Activated CD8-positive, alpha-beta memory T cell treated with anti-CD3 and anti-CD28 coated beads, Interleukin-2, amount 10 ng/mL, durations not matched to agents 7 days and 5 days (primary cell): ENCODE measurements at regions not wholly inside any gene's neighbourhood (a gene's known extent, or its start where the extent isn't known, plus 50 kb on each side); places are given as distances from the start of the nearest gene placed in this dataset.

ENCODE experiments used
- ATAC-seq: fragments of 150-1000 bp; cut with Tn5 transposase; one replicate; pipeline ENCODE4 v1.10.0; 2021; ENCODE audit warnings: moderate library complexity
- CTCF ChIA-PET: fragments of 350-600 bp; sonication (Branson Sonifier 250); formaldehyde crosslinking; loops from one replicate; lab custom pipeline; 2021; ENCODE audit warnings: antibody characterized with exemption; lab: Charles Lee
- DNase-seq: peaks from one replicate; pipeline ENCODE4 v3.0.0-alpha.2; 2020
- H3K27ac Mint-ChIP-seq: one replicate; pipeline ENCODE4 v1.8.0; 2021; ENCODE audit warnings: mild to moderate bottlenecking, mixed read lengths
- H3K27me3 Mint-ChIP-seq: one replicate; pipeline ENCODE4 v1.8.0; 2021; ENCODE audit warnings: mixed read lengths
- H3K36me3 Mint-ChIP-seq: one replicate; pipeline ENCODE4 v1.8.0; 2021; ENCODE audit warnings: mild to moderate bottlenecking, mixed read lengths
- H3K4me1 Mint-ChIP-seq: one replicate; pipeline ENCODE4 v1.8.0; 2021; ENCODE audit warnings: mixed read lengths
- H3K4me3 Mint-ChIP-seq: one replicate; pipeline ENCODE4 v1.8.0; 2021; ENCODE audit warnings: mild to moderate bottlenecking, moderate library complexity, mixed read lengths
- H3K9me3 Mint-ChIP-seq: one replicate; pipeline ENCODE4 v1.8.0; 2022; ENCODE audit warnings: low read depth, mixed read lengths

DNA sequence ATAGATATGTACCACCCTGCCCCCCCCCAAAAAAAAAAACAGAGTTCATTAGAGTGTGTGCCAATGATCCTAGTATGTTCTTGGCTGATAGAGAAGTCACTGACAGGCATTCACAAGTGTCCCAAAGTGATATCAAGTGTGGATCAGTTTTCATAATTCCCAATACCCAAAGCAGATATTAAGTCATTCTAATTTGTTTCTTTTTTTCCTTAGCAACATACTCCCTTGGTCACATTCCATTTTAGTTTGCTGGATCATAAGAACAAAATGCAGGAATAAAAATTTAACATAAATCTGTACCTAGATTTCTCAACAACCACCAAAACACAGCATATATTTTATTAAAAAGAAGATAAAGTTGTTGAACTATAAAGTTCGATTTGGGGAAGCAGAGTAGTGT lies 129.8 kb upstream of the PALMD start:
- ATAC-seq (no peak), DNase-seq (no peak)
- Mint-ChIP-seq H3K4me1 (no peaks in the 10 kb centered on the region), H3K27ac (no peak overlapping the region), H3K36me3 (no peaks in the 10 kb centered on the region), H3K4me3 (no peak overlapping the region), H3K27me3 (peaks cover 5% of the 10 kb centered on the region), H3K9me3 (no peaks in the 10 kb centered on the region)
- CTCF ChIA-PET, result no interaction called here

DNA sequence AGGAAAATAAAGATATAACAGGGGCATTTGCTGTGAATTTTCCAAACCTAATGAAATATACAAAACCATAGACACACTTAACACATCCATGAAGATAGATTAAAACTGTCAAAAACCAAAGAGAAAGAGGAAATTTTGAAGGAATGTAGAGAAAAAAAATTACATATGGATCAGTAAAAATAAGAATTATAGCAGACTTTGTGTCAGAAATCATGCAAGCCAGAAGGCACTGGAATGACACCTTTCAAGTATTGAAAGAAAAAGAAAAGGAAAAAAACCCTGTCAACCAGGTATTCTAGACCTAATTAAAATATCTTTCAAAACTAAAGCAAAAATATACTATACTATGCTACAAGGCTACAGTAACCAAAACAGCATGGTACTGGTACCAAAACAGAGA lies 125.8 kb upstream of the PALMD start:
- ATAC-seq (no peak), DNase-seq (no peak)
- Mint-ChIP-seq H3K9me3 (no peaks in the 10 kb centered on the region), H3K4me1 (no peaks in the 10 kb centered on the region), H3K4me3 (no peak overlapping the region), H3K27me3 (peaks cover 7% of the 10 kb centered on the region), H3K27ac (no peak overlapping the region), H3K36me3 (no peaks in the 10 kb centered on the region)
- CTCF ChIA-PET, result no interaction called here

DNA sequence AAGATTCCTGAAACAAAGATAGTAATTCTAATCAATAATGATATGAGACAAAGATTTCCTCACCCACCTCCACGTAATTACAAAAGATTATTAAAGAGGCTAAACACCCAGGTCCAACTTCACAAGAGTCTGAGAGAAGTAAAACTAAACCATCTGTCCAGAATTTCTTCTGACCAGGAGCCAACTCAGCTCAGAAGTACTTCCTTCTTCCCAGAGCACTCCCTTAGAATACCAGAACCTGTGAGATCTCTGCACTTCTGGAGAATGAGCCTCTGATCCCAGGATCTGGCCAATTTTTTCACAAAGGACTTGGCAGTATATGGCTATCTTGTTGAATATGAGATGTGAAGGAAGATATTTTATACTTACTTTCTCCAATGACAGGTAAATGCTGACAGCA lies 120.6 kb upstream of the PALMD start:
- H3K27ac Mint-ChIP-seq, result no peak overlapping the region
- H3K27me3 Mint-ChIP-seq, result peaks cover 7% of the 10 kb centered on the region
- H3K4me1 Mint-ChIP-seq, result no peaks in the 10 kb centered on the region
- ATAC-seq (no peak), DNase-seq (no peak)
- H3K9me3 Mint-ChIP-seq, result no peaks in the 10 kb centered on the region
- no peak overlapping the region for H3K4me3 Mint-ChIP-seq
- CTCF ChIA-PET, result no interaction called here
- H3K36me3 Mint-ChIP-seq, result no peaks in the 10 kb centered on the region

DNA sequence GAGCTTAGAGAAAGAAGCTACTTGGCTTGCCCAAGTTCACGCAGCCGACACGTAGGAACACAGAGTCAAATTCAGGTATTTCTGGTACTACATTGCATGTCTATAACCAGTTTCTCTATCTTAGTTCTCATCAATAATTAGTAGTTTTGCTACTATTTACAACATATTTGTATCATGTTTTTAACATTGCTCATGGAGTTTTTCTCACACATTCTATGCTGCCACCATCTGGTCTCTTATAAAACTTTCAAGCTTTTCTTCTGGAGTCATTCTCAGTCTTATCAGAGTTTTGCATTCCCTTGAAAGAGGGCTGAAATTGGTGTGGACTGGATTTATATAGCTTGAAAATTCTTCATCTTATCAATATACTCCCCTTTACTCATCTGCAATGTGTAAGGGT lies 118.8 kb upstream of the PALMD start:
- ATAC-seq (no peak), DNase-seq (no peak)
- Mint-ChIP-seq H3K27me3 (peaks cover 11% of the 10 kb centered on the region), H3K27ac (no peak overlapping the region), H3K36me3 (no peaks in the 10 kb centered on the region), H3K9me3 (no peaks in the 10 kb centered on the region), H3K4me3 (no peak overlapping the region), H3K4me1 (no peaks in the 10 kb centered on the region)
- CTCF ChIA-PET, result interaction anchor here (1.2 kb wide), 1 partner anchor 21 kb away, joined by 3 read pairs; no protein-coding TSS in a partner anchor

DNA sequence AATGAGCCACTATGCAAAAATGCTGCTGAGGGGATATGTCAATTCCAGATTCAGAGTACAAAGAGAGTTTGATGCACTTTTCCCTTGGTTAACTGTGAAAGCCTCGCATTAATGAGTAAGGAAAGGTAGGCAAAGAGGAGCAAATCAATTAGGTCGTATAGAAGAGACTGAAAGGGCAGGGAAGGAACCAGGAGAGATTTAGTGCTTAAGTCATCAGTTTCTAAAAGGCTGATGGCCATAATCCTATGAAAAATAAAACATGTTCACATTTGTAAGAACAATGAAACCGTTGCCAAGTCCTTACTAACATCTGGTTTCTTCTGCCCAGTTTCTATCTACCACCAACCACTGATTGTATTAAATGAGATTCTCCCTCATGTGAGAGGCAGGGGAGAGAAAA lies 118.4 kb upstream of the PALMD start:
- peaks cover 15% of the 10 kb centered on the region for H3K27me3 Mint-ChIP-seq
- no peak overlapping the region for H3K4me3 Mint-ChIP-seq
- no peaks in the 10 kb centered on the region for H3K9me3 Mint-ChIP-seq
- H3K4me1 Mint-ChIP-seq, result no peaks in the 10 kb centered on the region
- ATAC-seq, result no peak
- CTCF ChIA-PET, result interaction anchor here (1.2 kb wide), 1 partner anchor 21 kb away, joined by 3 read pairs; no protein-coding TSS in a partner anchor
- DNase-seq, result no peak
- H3K36me3 Mint-ChIP-seq, result no peaks in the 10 kb centered on the region
- no peak overlapping the region for H3K27ac Mint-ChIP-seq

DNA sequence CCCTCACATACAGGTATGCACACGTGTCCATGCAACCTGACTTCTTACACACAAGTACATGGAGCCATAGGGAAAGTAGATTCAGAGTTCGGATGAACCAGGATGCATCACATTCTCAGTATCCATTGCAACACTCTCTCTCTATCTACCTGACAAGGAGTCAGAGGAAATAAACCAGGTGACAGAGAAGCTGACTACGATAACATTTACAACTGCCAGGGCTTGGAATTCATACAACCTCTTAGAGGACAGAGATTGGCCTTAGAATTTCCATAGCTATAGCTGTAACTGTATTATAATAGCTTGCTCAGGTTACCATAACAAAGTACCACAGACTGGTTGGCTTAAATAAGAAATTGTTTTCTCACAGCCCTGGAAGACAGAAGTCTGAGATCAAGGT lies 116.9 kb upstream of the PALMD start:
- DNase-seq (no peak), ATAC-seq (no peak)
- Mint-ChIP-seq H3K27ac (no peak overlapping the region), H3K4me3 (no peak overlapping the region), H3K4me1 (no peaks in the 10 kb centered on the region), H3K36me3 (no peaks in the 10 kb centered on the region), H3K9me3 (no peaks in the 10 kb centered on the region), H3K27me3 (peaks cover 18% of the 10 kb centered on the region)
- CTCF ChIA-PET, result no interaction called here

DNA sequence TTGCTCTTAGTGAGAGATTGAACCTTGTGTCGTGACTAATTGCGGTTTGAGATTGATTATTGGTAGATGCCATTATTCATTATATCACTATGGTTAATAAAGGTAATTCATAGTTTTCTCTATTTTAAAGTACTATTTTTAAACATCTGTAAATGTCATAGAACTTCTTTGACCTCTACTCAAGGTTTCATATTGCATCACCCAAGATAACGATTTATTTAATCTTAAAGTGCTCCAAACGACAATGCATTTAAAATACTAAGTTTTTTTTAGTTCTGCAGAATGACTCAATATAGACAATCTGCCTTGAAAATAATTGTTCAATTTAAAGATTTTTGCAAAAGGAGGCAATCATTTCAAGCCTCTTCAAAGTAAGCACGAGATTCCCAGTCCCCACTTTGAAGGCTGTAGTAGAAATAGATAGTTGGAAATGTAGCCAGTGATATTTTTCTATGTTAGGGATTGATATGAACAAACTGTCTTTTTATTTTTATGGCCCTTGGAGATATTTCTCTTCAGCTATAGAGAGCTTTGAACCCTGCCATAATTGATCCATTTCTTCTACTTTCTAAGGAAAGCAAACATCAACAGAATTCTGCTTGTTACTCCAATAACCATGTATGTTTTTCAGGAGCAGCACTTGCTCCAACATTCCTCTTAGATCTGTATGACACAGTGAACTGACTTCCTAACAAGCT lies 114.2 kb upstream of the PALMD start:
- Mint-ChIP-seq H3K4me3 (no peak overlapping the region), H3K27ac (no peak overlapping the region), H3K9me3 (no peaks in the 10 kb centered on the region), H3K4me1 (no peaks in the 10 kb centered on the region), H3K27me3 (peaks cover 12% of the 10 kb centered on the region), H3K36me3 (no peaks in the 10 kb centered on the region)
- ATAC-seq (no peak), DNase-seq (no peak)
- CTCF ChIA-PET, result no interaction called here

DNA sequence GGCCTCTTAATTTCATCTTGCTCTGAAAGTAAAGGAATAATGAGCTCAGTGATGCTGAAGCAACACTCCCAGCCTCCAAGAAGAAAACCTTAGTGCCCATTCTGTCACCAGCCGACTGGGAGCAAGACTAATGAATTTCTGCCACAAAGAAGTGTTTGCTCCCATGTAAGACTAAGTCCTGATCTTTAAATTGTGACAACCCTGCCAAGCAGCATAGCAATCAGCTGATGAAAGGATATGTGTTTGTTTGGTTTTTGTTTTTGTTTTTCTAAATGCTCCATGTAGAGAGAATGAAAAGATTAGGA lies 113.7 kb upstream of the PALMD start:
- Mint-ChIP-seq H3K4me3 (no peak overlapping the region), H3K36me3 (no peaks in the 10 kb centered on the region), H3K4me1 (no peaks in the 10 kb centered on the region), H3K9me3 (no peaks in the 10 kb centered on the region), H3K27ac (no peak overlapping the region), H3K27me3 (peaks cover 12% of the 10 kb centered on the region)
- ATAC-seq (no peak), DNase-seq (no peak)
- CTCF ChIA-PET, result no interaction called here

DNA sequence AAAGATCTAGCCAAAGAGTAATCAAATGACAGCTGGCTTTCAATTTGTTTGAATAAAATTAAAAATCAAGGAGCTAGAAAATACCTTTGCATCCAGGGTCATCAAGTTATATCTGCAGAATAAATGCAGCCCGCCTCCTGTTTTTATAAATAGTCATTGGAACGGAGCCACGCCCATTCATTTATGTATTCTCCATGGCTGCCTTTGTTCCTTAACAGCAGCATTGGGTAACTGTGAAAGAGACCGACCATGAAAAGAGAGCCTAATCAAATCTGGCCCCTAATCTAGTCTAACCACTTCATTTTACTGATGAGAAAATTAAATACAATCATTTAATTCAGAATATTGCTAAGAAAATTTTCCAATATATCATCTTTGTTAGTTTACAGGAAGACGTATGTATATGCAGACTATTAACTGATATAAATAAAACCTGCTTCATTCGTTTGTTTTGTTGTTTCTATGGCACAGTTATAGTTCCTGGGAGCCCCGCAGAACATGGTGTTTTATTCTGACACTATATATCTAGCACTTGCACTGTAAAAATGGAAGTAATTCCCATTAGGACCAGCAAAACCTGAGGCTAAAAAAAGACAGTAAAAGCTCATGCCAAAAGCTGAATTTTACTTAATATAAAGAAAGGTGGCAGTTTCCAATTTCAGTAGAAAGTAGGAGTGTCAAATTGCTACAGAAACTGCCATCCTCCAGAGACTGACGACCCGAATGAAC lies 111.8 kb upstream of the PALMD start:
- peaks cover 18% of the 10 kb centered on the region for H3K27me3 Mint-ChIP-seq
- no peaks in the 10 kb centered on the region for H3K4me1 Mint-ChIP-seq
- no peaks in the 10 kb centered on the region for H3K9me3 Mint-ChIP-seq
- H3K27ac Mint-ChIP-seq, result no peak overlapping the region
- no peak overlapping the region for H3K4me3 Mint-ChIP-seq
- ATAC-seq, result no peak
- CTCF ChIA-PET, result no interaction called here
- H3K36me3 Mint-ChIP-seq, result no peaks in the 10 kb centered on the region
- no peak for DNase-seq

DNA sequence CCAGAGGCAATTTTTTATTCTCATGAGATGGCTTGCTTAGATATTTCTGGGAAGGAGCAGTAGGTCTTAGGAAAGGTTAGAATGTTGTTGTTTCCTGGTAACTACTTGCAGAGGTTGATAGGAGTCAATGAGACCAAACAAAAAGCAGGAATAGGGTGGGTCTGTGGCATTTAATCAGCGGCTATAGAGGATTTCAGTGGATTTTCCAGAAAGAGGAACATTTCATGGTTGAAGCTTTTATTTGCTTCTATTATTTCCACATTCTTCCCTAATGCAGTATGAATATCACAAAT lies 111.3 kb upstream of the PALMD start:
- DNase-seq (no peak), ATAC-seq (no peak)
- Mint-ChIP-seq H3K4me1 (no peaks in the 10 kb centered on the region), H3K27ac (no peak overlapping the region), H3K9me3 (no peaks in the 10 kb centered on the region), H3K27me3 (peaks cover 18% of the 10 kb centered on the region), H3K36me3 (no peaks in the 10 kb centered on the region), H3K4me3 (no peak overlapping the region)
- CTCF ChIA-PET, result no interaction called here

DNA sequence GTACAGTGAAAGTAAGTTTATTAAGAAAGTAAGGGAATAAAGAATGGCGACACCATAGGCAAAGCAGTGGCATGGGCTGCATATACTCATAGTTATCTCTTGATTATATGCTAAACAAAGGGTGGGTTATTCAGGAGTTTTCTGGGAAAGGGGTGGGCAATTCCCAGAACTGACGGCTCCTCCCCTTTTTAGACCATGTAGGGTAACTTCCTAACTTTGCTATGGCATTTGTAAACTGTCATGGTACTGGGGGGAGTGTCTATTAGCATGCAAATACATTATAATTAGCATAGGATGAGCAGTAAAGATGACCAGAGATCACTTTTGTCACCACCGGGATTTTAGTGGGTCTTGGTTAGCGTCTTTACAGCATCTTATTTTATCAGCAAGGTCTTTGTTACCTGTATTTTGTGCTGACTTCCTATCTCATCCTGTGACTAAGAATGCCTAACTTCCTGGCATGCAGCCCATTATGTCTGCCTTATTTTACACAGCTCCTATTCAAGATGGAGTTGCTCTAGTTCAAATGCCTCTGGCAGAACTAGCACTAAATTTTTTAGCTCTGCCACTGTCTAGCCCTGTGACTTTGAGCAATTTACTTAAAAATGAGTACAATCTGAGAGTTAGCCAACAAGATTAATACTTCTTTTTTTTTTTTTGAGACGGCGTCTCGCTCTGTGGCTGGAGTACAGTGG lies 110.3 kb upstream of the PALMD start:
- Mint-ChIP-seq H3K36me3 (no peaks in the 10 kb centered on the region), H3K4me1 (no peaks in the 10 kb centered on the region), H3K27ac (no peak overlapping the region), H3K4me3 (no peak overlapping the region), H3K9me3 (no peaks in the 10 kb centered on the region), H3K27me3 (peaks cover 15% of the 10 kb centered on the region)
- ATAC-seq (no peak), DNase-seq (no peak)
- CTCF ChIA-PET, result no interaction called here

DNA sequence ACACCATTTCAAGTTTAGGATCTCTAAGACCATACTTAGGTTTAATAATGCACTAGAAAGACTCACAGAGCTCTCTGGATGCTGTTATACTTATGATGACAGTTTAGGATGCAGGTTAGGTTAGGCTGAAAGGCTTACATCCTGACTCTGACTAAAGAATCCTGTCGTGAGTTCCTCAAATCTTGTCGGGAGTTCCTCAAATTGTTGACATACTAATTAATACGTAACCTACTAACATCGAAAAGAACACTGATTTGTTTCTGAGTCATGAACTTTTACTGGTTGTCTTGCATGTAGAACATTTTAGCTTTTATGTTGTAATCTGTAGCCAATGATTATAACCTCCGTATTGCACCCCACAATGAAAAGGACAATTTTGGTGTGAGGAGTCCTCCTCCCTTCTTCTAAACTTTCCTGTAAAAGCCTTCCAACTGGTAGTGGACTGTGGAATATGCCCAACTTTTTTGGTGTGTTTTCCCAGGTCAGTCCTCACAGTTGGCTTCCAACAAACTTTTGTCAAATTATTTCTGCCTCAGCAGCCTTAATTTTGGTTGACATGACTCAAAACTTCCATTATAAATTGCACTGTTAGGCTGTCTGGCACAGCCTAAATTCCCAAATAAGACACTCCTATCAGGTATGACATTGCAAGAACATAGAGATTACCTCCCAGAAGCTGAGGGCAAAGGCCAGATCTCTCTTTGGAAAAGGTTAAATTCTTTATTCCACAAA lies 107.9 kb upstream of the PALMD start:
- no peak overlapping the region for H3K4me3 Mint-ChIP-seq
- CTCF ChIA-PET, result no interaction called here
- no peaks in the 10 kb centered on the region for H3K9me3 Mint-ChIP-seq
- no peaks in the 10 kb centered on the region for H3K4me1 Mint-ChIP-seq
- ATAC-seq (no peak), DNase-seq (no peak)
- no peak overlapping the region for H3K27ac Mint-ChIP-seq
- H3K36me3 Mint-ChIP-seq, result no peaks in the 10 kb centered on the region
- peaks cover 8% of the 10 kb centered on the region for H3K27me3 Mint-ChIP-seq

DNA sequence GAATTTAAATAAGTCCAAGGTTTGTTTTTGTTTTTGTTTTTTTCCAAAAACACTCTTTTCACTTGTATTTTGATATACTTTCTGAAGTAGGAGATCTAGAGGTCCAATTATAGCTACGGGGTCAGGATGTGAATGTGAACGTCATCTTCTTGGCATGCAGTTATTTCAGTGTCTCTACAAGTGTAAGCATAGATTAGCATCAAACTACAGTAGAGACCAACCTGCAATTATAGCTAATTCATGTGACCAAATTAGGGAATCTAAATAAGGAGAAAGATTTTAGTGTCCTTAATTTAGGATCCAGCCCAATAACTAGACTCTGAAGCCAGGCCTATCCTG lies 107.3 kb upstream of the PALMD start:
- CTCF ChIA-PET, result no interaction called here

DNA sequence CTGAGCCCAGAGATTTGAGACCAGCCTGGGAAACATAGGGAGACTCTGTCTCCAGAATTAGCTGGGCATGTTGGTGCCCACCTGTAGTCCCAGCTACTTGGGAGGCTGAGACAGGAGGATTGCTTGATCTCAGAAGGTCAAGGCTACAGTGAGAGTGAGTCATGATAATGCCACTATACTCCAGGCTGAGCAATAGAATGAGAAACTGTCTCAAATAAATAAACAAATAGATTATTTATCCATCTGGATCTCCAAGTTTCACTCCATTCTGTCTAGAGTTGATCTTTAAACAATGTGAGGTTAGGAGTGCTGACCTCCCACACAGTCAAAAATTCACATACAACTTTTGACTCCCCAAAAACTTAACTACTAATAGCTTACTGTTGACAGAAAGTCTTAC lies 106.8 kb upstream of the PALMD start:
- Mint-ChIP-seq H3K27me3 (peaks cover 8% of the 10 kb centered on the region), H3K36me3 (no peaks in the 10 kb centered on the region), H3K4me3 (no peak overlapping the region), H3K9me3 (no peaks in the 10 kb centered on the region), H3K27ac (no peak overlapping the region), H3K4me1 (peaks cover 4% of the 10 kb centered on the region)
- ATAC-seq (no peak), DNase-seq (no peak)
- CTCF ChIA-PET, result no interaction called here

More for the DNA sequence above, 107.3 kb upstream of the PALMD start:
- DNase-seq (no peak), ATAC-seq (no peak)
- no peaks in the 10 kb centered on the region for H3K4me1 Mint-ChIP-seq
- H3K4me3 Mint-ChIP-seq, result no peak overlapping the region
- H3K36me3 Mint-ChIP-seq, result no peaks in the 10 kb centered on the region
- H3K27ac Mint-ChIP-seq, result no peak overlapping the region
- no peaks in the 10 kb centered on the region for H3K9me3 Mint-ChIP-seq
- peaks cover 8% of the 10 kb centered on the region for H3K27me3 Mint-ChIP-seq
